Fibroblast of skin of left quadriceps (primary cell): ENCODE measurements at regions not wholly inside any gene's neighbourhood (a gene's known extent, or its start where the extent isn't known, plus 50 kb on each side); places are given as distances from the start of the nearest gene placed in this dataset.
"Not testable (repeated sequence)": the region's sequence is repeated elsewhere in the genome, so short reads cannot be mapped to it uniquely, and the experiment has no call there.

ENCODE experiments used
- DNase-seq, 2 experiments: peaks; one replicate each; pipeline ENCODE4 v3.0.0-alpha.2; 2013; ENCODE audit warnings: low read depth in 2 of 2

DNA sequence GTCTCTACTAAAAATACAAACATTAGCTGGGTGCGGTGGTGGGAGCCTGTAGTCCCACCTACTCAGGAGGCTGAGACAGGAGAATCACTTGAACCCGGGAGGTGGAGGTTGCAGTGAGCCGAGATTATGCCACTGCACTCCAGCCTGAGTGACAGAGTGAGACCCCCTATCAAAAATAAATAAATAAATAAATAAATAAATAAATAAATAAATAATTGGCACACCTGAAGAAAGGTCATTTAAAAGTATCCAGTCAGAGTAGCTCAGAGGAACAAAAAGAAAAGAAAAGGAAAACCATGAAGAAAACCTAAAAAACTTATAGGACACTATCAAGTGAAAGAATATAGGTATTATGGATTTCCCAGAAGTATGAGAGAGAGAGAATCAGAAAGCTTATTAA lies 330.1 kb upstream of the AR start:
- not testable (repeated sequence) for DNase-seq

DNA sequence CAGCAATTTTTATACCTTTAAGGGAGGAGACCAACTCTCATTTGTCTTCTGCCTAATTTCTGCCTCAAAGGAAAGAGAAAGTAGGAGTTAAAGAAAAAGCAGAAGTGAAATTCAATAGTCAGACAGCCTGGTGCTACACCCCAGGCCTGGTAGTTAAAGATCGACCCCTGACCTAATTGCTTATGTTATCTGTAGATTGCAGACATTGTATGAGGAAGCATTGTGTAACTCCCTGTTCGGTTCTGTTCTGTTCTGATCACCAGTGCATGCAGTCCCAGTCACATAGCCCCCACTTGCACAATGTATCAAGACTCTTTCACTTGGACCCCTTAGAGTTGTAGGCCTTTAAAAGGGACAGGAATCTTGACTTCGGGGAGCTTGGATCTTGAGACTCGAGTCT lies 335.9 kb upstream of the AR start:
- no peak for DNase-seq

DNA sequence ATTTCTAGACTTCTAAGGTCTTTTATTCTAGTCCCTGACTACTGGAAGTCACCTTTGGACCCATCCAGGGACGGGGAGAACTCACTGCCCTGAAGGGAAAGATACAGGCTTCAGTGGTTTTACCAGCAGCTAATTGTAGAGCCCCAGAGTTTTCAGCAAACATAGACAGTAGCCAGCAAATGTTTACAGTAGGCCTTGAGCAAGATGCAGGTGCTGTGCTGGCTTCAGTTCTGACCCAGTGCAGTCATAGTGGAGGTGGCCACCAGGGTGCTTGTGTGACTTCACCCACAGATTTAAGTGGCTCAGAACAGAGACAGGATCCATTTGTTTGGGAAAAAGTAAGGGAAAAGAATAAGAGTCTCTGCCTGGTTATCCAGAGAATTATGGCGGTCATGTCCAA lies 384.4 kb upstream of the AR start:
- no peak for DNase-seq

GRCh38 chrX:67114635-67115034 lies 429.2 kb upstream of the AR start:
- no peak for DNase-seq

DNA sequence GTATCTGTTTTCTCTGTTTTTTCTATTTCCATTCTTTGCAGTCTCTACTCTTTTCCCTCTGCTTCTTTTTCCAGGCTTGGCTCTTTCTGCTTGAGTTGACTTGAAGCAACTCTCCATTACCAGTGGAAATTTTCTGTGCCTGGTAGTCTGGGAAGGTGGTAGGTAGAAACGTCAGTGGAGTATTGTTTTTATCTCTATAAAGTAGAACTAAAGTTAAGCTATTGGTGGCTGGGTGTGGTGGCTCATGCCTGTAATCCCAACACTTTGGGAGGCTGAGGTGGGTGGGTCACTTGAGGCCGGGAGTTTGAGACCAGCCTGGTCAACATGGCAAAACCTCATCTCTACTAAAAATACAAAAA lies 438.1 kb upstream of the AR start:
- DNase-seq, result no peak

GRCh38 chrX:67104982-67105757 lies 438.7 kb upstream of the AR start:
- no peak for DNase-seq

- DNase-seq, result no peak
Observed at GRCh38 chrX:67100031-67100884, 443.6 kb upstream of the AR start.

GRCh38 chrX:67094061-67094460 lies 449.8 kb upstream of the AR start:
- DNase-seq, result no peak

DNA sequence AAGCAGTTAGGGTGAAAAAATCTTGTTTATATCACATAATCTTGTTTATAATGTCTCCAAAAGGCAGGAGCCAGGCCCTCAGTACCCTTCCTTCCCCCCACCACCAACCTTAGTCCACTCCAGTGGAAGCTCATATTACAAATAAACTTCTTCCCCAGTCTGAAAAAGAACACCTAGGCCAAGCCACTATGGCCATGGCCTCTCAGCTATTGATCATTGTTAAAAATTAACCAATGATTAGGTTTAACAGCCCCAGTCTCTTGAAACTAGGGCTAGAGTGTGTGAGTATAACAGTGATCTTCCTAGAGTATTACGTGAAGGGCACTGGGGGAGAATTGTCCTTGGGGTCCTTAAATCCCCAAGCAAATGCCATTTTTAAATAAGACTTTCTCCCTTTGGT lies 411.9 kb upstream of the EDA2R start:
- DNase-seq, result no peak

GRCh38 chrX:67044866-67045265 lies 406.0 kb upstream of the EDA2R start:
- no peak for DNase-seq

DNA sequence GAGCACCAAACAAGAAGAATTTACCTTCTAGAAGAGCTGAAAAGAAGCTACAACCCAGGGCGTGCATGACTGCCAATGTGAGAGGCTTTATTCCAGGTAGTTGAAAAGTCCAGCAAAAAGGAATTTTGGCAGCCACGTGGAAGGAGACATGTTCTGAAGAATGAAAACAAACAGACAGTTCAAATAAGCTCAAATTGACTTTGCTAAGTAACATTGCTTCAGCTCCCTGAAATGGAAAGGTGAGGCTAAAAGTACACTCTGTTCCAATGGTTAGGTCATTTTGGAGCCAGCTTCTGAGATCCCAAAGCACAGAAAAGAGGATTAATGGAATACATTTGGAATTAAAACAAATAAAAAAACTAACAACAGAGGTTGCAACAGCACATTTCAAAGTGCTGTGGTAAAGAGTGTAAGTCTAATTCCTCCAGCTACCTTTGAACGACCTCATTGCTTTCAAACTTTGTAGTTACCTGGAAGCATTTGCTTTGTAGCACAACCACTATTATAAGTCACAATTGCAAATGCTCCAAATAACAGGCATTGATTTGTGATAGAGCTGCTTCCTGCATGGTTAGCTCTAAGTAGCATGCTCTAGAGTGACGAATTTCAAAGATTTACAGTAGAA lies 405.3 kb upstream of the EDA2R start:
- DNase-seq, result no peak

DNA sequence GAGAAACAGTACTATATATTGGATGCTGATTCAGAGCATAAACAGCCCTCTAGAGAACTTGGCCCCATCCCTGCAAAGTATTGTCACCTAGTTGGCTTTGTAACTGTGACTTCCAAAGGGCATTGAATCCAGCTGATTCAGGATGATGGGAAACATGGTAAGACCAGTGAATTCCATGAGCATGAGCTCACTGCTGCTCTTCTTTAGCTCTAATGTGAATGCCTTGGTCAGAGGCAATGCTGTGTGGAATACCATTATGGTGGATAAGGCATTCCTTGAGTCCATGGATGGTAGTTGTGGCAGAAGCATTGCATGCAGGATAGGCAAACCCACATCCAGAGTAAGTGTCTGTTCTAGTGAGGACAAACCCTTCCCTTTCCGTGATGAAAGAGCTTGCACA lies 365.6 kb upstream of the EDA2R start:
- DNase-seq, result no peak

GRCh38 chrX:66994729-66995128 lies 355.9 kb upstream of the EDA2R start:
- no peak for DNase-seq

- DNase-seq, result not testable (repeated sequence)
Observed at GRCh38 chrX:66992077-66992476, 353.2 kb upstream of the EDA2R start.

DNA sequence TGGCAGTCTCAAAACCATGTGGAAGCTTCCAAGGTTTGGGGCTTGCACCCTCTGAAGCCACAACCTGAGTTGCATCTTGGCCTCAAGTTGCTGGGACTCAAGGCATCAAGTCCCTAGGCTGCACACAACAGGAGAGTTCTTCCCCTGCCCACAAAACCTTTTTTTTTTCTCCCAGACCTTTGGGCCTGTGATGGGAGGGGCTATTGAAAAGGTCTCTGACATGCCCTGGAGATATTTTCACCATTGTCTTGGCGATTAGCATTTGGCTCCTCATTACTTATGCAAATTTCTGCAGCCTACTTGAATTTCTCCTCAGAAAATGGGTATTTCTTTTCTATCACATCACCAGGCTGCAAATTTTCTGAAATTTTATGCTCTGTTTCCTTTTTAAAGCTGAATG lies 349.5 kb upstream of the EDA2R start:
- no peak for DNase-seq

DNA sequence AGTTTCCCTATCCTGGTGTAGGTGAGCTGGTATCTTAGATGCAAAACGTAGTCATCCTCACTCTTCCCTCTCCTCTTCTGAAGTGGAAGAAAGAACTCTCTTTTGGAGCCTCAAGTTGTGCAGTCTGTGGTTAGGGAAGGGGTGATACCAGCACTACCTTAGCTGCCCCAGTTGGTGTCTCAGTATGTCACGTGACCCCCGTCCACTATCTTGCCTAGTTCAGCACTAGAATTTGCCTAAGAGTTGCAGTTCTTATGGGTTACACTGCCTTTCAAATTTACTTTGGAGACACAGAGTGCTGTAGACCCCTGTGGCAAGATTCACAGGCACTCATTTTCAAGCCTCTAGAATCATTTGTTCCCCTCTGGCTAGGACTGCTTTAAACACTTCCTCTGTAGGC lies 322.8 kb upstream of the EDA2R start:
- DNase-seq, result no peak

DNA sequence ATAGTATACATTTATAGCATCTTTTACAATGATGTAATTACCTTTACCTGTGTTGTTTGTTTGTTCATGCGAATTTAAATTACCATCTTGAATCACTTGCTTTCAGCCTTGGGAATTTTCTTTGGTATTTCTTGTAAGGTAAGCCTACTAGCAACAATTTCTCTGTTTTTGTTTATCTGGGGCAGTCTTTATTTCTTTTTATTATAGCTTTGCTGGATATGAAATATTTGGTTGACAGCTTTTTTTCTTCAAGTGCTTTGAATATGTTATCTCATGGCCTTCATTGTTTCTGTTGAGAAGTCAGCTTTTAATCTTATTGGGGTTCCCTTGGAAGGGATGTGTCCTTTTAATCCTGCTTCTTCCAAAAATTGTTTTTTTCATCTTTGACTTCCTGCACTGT lies 292.8 kb upstream of the EDA2R start:
- DNase-seq, result no peak

GRCh38 chrX:66930516-66930915 lies 291.6 kb upstream of the EDA2R start:
- DNase-seq, result not testable (repeated sequence)

- no peak for DNase-seq
Observed at GRCh38 chrX:66920296-66920695, 281.4 kb upstream of the EDA2R start.

- no peak for DNase-seq
Observed at GRCh38 chrX:66919280-66919832, 280.5 kb upstream of the EDA2R start.

DNA sequence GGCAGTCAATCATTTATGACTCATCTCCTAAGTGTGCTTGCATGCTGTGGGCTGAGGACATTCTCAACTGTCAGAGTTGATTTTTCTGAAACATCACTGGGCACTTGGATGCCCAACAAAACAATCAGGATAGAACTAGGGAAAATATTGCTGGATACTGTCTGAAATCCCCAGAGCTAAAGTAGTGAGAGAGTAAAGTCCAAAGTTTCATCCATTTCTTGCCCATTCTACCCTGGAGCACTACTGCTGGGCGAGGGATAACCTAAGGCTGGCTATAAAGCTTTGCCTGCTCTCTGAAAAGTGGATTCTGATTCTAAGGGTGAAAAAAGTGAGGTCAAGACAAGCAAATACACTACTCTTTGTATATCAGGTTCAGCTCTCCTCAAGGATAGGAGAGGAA lies 279.6 kb upstream of the EDA2R start:
- no peak for DNase-seq

DNA sequence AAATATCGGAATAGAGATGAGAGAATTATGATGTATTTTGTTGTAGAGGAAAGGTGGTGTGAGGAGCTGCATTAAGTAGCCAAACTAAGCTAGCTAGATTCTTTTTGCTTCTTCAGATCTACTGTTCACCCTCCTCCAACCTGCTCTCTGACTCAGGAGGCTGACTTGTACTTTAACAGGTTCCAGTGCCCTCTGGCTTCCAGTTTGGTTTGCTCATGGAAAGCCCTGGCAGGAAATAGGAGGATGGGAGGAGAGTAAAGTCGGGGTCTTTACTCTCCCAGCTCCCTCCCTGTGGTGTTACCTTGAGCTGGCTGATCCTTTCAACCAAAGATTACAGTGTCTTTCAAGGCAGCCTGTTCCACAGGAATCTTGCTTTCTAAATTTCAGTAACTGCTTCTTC lies 277.0 kb upstream of the EDA2R start:
- DNase-seq, result no peak

- no peak for DNase-seq
Observed at GRCh38 chrX:66914080-66914479, 275.2 kb upstream of the EDA2R start.
